Activated CD4-positive, alpha-beta T cell treated with anti-CD3 and anti-CD28 coated beads, Interleukin-2, Interleukin-4, amounts not matched to agents 100 ng/mL and 50 ng/mL, durations not matched to agents 16 hours and 8 hours (primary cell): ENCODE measurements at regions not wholly inside any gene's neighbourhood (a gene's known extent, or its start where the extent isn't known, plus 50 kb on each side); places are given as distances from the start of the nearest gene placed in this dataset.

Experiments
- DNase-seq: peaks from one replicate; pipeline ENCODE4 v3.0.0-alpha.2; 2020; ENCODE audit warnings: low spot score

DNA sequence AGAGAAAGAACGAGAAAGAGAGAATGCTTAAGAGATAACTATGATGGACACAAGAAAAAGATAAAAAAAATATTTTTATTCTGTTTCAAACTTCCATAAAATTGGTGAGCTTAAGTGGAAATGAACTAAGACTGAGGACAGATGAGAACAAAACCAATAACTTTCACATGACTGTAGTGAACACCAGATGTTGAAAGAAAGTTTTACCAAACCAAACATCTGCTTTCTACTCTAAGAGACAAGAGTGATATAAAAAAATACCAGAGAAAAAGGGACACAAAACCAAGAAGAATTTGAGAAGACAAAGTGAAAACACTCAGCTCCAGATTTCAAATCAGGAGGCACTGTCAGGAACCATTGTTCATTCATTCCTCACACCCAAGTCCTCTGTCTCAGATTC is 147.9 kb downstream of the IMPG2 start:
- no peak for DNase-seq

DNA sequence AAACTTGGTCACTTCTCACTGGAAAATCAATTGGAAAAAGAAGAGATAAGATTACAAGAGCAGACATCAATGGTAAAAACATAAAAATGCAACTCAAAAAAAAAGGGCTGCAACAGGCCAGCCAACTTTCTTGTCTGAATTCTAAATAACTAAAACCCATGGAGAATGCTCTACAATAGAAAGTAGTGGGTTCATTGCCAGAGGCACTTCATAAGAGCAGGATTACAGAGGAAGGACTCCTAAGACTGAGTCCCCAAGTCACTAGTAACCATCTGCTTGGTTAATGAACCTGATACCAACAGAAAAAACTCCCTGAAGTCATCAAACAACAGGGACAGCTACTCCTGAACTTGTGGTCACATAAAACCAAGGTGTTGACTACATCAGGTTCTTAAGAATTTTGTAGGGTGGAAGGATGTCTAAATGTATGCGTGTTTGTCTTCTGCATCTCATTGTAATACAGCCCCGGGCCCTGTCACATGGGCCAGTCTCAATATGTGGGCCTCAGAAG is 148.6 kb downstream of the IMPG2 start:
- DNase-seq = peak; percentile 42

DNA sequence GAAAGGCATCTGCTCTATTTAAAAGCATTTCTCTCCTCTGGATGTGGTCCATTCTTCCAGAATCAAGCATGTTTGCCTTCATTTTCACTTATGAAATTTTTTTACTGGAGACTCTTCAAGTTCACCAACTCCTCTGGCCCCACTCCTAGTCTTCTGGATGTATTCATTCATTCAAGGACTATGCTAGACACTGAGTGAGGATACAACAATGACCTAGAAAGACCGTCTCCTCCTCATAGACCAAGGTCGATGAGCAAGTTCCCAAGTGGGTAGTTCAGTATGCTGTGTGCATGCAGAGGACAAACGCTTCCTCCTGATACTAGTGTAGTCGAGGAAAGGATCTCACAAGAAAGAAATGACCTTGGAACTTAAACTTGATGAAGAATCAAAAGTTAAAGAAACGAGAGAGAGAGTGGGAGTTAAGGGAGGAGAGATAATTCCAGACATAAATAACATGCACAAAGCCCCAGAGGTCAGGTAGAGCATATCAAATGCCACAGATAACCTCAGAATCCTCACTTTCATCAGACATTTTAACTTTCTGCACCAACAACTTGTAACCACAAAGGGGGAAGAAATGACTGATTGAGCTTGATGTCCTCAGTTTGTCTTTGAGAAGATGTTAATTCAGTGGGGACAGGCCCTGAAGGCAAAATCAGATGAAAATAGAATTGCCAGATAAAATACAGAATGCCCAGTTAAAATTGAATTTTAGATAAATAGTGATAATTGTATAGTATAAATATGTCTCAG is 149.4 kb downstream of the IMPG2 start:
- DNase-seq = peak; percentile 44

DNA sequence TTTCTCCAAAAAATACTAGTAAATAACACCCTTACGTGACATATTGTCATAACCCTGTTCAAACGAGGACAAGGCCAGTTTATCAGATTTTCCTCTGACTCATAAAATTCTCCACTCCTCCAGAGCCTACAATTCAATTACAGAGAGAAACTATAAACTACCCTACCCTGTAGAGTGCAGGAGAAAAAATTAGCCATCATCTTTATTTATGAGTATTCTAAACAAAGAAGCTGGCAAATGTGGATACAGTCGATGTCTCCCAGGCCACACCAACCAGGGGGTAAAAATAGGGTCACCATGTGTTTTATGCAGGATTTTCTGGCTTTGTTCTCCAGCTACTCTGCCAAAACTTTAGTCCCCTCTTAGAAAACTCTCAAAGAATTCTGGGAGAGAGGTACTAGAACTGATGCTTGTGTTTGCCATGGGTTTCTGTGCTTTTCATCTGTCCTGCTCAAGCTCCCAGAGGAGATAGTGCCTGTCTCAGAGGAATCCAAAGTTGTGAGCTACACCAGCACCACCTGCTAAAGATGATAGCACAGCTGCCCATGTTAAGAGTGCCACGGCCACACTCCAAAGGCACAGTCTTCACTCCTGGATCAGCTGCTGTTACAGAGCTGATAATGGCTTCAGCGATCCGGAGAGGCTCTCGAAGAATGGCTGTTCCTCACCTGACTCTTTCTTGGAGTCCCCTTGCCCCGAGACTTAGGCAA is 150.2 kb downstream of the IMPG2 start:
- DNase-seq = no peak

DNA sequence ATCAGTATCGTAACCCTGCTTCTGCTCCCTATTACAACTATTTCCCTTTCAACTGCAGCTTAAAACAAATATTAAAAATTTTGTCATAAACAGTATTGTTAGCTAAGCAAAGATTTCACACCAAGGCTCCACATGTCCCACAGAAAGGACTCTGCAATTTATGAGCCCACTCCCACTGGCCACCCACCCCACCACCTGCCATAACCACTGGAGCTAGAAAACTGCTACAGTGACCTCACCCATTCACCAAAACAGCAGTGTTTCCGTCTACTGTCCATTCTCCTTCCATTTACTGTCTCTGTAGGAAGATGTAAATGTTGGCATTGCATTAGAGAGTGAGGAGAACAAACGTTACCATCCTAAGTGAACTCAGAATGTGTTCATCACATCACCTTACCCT is 150.9 kb downstream of the IMPG2 start:
- no peak for DNase-seq

DNA sequence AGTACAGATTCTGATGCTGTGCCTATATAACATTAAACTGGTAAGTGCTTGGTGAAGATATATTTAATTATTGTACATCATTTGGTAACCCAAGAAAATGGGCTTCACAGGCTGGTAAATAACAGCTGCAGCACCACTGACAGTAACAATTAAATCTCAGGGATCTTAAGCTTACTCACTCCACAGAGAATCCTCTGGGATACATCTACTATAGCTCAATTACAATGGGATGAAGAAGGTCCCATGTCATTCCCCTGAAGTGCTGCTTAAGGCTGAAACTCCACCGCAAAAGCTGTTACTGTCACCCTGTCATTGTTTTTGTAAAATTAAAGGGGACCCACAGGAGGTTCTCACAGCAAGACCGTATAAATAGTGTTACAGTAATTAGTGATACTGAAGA is 153.0 kb downstream of the IMPG2 start:
- DNase-seq = no peak

DNA sequence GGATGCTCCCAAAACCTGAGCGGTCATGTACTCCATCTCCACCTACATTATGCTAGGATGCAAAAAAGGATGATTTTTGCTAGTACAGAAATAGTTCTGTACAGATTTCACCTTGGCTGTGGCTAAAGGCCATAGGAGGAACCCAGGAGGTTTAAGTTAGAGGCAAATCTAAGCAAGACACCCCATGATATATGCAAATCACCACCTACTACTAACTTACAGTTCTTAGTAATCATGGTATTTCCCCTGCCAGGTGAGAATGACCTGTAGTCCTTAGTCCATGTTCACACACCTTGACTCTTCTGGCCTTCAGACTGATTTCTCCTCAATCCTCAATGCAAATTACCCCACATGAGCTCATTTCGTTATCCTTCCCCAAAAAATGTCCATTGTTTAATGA is 154.2 kb downstream of the IMPG2 start:
- no peak for DNase-seq

DNA sequence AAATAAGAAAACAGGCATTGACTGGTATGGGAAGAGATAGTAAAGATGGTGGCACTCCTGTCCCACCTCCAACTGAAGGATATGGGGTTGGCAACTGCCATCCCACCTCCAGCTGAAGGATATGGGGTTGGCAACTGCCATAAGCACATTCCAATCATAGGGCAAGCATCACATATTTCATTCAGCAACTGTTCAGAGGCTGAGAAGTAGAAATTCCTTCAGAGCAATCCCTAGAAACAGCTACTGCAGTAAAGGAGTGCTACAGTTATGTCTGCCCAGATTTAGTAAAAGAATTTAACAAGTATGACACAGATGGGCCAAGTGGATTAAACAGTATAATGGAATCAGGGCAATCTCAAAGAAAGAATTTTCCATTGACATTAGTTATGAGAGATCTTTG is 156.8 kb downstream of the IMPG2 start:
- DNase-seq = no peak

DNA sequence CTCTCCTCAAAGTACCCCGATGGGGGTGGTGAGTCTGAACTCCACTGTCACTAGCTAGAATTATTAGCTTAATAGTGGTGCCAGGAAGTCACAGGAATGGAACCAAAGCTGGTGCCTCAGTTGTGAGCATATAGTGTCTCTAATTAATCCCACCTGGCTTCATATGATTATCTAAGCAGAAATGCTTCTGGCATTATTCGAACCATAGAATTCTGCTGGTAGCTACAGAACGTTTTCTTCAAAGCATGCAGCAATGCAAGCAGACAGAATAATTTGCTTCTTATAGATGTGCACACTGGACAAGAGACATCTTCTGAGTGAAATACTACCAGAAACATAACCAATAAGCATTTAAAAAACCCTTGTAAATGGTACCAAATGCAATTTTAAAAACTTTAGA is 160.9 kb downstream of the IMPG2 start:
- DNase-seq = no peak

DNA sequence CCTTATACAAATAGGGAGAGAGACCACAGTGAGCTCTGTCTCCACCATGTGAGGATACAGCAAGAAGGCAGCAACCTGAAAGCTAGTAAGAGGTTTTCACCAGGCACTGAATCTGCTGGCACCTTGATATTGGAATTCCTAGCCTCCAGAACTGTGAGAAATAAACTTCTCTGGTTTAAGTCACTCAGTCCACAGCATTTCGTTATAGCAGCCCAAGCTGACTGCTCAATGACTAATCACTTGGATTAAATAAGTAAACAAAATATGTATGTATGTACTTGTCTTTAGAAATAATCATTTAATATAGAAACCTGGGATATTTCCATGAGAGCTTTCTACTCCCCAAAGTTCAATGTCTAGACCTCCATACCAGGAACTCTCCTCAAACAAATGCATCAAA is 162.0 kb downstream of the IMPG2 start:
- no peak for DNase-seq

DNA sequence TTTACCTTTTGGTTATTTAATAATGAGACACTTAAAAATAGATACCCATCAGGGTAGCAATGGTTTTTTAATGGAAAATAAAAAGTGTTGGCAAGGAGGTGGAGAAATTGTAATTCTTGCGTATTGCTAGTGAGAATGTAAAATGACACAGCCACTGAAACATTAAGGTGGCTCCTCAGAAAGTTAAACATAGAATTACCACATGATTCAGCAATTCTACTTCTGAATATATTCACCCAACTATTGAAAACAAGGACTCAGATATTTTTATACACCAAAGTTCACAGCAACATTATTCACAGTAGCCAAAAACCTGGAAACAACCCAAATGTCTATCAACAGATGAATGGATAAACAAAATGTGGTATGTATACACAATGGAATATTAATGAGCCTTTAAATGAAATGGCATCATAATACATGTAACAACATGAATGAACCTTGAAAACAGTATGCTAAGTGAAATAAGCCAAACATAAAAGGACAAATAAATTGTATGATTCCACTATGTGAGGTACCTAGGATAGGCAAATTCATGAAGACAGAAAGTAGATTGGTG is 163.5 kb downstream of the IMPG2 start:
- DNase-seq = no peak

DNA sequence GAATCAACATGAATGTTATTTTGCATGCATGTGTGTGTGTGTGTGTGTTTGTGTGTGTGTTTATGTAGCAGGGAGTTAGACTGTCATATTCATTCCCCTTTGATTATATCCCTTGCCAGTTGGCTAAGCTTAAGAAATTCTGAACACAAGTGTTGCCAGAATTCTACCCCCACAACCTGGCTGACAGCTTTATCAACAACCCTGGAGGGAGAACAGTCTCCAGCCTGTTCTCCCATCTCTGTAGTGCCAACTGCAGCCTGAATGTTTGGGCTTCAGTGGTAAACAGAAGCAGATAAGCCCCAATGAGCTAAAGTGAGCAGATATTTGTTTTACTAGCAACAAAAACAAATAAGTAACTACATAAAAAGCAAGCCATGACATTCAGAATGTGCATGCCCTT is 162.6 kb upstream of the ABI3BP start:
- no peak for DNase-seq

DNA sequence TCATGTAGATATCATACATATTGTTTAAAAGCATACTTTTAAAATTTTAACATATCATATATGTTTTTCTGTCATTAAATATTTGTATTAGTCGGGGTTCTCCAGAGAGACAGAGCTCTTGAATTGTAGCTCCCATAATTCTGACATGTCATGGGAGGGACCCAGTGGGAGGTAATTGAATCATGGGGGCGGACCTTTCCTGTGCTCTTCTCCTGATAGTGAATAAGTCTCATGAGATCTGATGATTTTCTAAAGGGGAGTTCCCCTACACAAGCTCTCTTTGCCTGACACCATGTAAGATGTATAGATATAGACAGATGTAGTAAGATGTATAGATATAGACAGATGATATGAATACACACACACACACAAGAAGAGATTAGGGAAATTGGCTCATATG is 161.2 kb upstream of the ABI3BP start:
- no peak for DNase-seq

DNA sequence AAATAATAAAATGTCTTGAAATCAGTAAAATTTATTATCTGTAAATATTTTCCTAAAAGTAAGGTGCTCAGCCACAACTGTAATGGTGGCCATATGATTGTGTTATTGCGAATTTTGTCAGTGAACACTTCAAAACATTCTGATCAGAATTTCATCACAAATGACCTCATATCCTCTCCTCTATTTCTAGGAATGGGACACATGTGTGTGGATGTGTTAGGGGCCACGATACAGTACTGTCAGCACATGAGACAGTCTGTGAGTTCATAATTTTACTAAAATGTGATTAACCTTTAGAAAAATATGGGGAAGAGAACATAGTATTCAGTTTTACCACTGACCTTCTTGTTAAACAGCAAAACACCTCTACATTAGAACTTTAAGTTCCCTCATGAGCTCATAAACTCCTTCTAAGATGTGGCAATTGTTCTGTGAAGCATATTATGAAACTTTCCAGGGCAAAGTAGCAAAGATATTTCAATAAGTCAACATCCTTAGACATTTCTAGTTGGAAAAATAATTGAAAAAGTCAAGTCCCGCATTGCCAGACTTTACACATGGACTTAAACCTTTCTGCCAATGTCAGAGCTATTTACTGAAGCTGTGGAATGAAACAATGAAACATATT is 158.2 kb upstream of the ABI3BP start:
- no peak for DNase-seq

DNA sequence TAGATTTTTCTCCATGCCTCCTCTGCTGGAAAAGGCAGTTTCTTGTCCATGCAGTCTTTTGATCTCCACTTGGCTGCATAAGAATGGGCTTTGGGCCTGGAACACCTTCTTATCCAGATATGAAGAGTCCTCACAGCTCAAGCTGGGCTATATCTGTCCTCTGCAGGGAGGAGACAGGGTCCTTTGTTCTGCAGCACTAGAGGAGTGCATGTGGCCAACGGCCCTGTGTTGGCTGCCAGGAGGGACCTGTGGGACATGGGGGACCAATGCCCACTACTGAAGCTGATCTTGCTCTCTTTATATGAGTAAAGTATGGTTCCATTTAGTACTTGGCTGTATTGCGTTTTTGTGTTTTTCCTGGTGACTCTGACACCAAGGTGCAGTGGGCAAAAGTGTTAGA is 157.3 kb upstream of the ABI3BP start:
- no peak for DNase-seq

DNA sequence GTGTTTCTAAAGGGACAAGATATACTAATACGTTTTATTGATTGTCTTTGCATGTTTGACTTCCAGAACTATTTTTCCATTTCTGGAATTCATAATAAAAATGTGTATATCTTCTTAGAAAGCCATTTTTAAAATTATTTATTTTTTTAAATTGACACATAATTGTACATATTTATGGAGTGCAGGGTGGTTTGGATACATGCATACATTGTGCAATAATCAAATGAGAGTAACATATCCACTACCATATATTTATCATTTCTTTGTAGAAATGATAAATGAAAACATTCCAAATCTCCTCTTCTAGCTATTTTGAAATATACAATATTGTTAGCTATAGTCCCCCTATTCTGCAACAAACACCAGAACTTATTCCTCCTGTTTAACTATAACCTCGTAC is 156.5 kb upstream of the ABI3BP start:
- DNase-seq = no peak

DNA sequence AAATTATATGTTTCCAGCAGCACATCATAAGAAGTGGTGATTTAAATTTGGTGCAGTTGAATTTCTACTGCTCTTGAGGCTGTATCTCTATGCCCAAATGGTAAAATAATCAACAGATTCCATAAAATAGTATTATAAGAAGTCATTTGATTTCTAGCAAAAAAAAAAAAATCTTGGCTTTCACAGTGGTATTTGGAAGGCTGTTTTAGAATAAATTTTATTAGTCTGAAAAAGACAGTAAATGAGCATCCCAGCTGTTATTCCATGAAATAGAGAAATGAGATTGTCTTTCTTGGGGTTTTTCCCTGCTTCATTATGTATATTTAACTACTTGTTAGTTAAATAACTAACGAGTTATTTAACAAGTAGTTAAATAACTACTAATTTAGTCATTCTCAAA is 156.0 kb upstream of the ABI3BP start:
- no peak for DNase-seq

DNA sequence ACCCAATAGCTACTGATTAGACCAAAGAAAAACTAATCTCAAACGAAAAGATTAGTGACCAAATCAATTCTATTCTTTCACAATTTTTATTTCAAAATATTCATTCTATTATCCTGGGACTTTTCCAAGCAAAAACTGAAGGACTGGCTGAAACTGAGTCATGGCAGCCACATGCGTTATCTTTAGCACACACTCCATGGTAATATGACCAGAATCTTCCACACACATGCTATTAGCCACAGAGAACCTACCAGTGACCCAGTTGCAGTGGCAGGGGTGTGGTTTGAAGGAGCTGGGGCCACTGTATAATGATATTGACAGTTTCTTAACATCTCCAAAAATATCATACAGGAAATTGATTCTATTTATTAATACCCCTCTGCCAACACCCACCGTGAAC is 154.8 kb upstream of the ABI3BP start:
- no peak for DNase-seq

DNA sequence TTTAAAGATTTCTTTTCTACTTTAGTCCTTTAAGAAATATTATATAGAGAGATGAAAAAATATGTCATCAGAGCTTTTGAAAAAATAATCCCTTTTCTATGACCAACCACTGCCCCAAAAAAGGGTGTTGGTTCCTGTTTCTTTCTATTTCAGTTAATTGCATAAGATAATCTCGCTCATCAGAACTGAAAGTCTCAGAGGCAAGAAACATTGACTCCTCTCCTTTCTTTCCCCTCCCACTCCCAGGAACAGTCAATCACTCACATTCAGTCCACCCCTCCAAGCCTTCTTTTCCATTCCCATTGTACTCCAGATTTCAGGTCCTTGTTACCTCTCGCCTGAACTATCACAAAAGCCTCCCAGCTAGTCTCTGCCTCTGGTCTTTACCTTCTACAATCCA is 153.7 kb upstream of the ABI3BP start:
- no peak for DNase-seq

DNA sequence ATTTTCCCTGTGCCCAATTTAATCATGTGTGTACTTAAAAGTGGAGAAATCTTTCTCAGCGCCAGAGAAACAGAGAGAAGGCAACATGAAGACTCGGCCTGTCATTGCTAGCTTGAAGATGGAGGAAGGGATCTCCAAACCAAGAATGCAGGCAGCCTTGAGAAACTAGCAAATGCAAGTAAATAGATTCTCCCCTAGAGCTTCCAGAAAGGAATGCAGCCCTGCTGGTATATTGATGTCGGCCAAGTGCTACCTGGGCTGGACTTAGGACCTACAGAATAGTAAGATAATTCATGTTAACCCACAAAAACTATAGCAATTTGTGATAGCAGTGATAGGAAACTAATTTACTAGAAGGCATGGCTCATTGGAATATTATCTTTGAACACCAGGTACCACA is 150.9 kb upstream of the ABI3BP start:
- no peak for DNase-seq

DNA sequence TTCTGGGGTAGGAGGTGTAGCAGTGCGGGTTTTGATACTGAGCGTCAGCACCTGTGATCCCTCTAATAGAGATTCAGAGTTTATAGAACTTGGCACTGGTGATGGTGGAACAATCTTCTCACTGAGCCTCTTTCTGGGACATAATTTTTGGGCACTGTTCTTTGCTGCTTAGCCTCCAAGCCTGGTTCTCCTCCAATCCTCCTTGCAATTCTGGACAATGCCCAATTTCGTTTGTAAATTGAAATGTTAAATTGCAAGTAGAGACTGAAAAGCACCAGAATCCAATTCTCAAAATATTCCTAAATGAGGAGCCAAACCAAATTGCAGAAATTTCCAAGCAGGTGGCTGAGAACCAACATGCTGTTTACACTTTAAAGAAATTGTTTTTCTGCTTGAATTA is 149.8 kb upstream of the ABI3BP start:
- DNase-seq = no peak

DNA sequence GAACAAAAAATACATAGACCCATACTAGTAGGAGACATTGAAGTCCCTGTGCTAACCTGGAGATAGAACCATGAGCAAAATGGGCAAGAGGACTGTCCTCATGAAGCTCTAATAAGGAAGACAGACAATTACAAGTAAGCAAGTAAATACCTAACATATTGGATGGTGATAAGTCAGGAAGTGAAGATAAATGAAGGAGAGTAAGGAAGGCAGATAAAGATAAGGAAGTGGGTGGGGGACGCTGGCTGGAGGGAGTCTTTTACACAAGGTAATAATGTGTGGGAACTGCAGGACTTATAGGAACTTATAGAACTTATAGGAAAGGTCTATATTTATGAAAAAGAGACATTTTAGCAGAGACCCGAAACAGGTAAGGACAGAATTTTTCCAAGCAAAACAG is 148.9 kb upstream of the ABI3BP start:
- DNase-seq = no peak

DNA sequence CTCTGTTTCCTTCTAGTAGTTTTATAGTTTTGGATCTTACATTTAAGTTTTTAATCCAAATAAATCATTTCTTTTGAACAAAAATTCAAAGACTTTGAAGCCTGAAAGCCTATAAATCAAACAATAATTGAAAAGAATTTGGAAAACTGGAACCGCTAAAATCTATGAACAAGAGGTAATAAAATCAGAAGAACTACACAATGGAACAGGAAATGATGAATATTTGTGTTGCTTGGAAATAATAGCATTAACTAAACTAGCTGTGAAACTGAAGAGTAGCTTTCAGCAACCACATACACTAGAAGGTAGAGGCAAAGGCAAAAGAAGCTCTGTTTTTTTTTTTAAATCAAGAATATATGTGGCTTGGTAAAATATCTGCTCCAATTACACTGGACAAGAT is 147.9 kb upstream of the ABI3BP start:
- DNase-seq = no peak
